ENCODE measurements at regions not wholly inside any gene's neighbourhood (a gene's known extent, or its start where the extent isn't known, plus 50 kb on each side); places are given as distances from the start of the nearest gene placed in this dataset.

DNA sequence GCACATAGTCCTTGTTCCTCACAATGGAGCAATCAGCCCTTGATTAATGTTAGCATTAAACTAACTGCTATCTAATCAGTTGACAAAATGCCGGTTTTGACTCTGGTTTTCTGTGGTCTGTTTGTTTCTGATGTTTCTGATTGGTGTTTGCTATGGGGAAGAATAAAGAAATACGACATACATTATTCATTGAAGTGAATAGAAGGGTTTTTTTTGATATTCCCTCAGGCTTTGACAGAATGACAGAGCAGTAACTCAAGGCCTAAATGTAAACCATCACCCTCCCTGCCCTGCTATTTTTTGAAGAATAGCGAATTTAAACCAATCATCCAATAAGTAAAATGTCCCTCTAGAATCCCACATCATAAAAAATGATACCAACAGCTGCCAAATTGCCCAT lies 65.5 kb upstream of the HS3ST1 start:
- CTCF ChIA-PET (ENCODE audit: low intra/inter-chr PET ratio), result no interaction called here
- DNase-seq (ENCODE audit: extremely low read depth in 1 of 4, low spot score in 3 of 4) (no peak), ATAC-seq (no peak), FAIRE-seq (no peak)
- POLR2A ChIA-PET, result no interaction called here
- Histone ChIP-seq H4K20me1 (replicated peaks; ENCODE audit: control insufficient read depth, insufficient read depth, low read length) (no peaks in the 10 kb centered on the region), H3K4me3 (no peak overlapping the region), H3K79me2 (ENCODE audit: control insufficient read depth, insufficient read depth, low read length) (no peaks in the 10 kb centered on the region), H3K9ac (ENCODE audit: insufficient read depth in 1 of 2, low read depth in 2 of 2, low read length in 2 of 2) (no peak overlapping the region), H3K27me3 (ENCODE audit: control insufficient read depth in 2 of 2, insufficient read depth in 2 of 2, low read length in 2 of 2) (no peaks in the 10 kb centered on the region), H3K9me1 (ENCODE audit: control insufficient read depth, insufficient read depth, low read length) (no peaks in the 10 kb centered on the region), H3K4me2 (ENCODE audit: insufficient read depth, low read length) (no peak overlapping the region), H3K27ac (ENCODE audit: extremely low read depth, low read depth, low read length) (no peak overlapping the region), H3K4me1 (replicated peaks in 1 of 2; ENCODE audit: control insufficient read depth in 2 of 2, insufficient read depth in 2 of 2, low read length in 2 of 2) (no peaks in the 10 kb centered on the region), H3K9me3 (replicated peaks; ENCODE audit: control insufficient read depth, insufficient read depth, low read depth, low read length) (no peaks in the 10 kb centered on the region), H3K36me3 (ENCODE audit: control insufficient read depth, insufficient read depth, low read length) (no peaks in the 10 kb centered on the region), H2AFZ (ENCODE audit: low read depth, low read length) (no peak overlapping the region)
- TF ChIP-seq, protein P1, sequence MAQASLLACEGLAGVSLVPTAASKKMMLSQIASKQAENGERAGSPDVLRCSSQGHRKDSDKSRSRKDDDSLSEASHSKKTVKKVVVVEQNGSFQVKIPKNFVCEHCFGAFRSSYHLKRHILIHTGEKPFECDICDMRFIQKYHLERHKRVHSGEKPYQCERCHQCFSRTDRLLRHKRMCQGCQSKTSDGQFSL (CRISPR knock-in tag; IDR thresholded peaks at IDR 0.05), result no peak
- TF ChIP-seq, protein P1 (tag; IDR thresholded peaks at IDR 0.05), result no peak
- no peak for TF ChIP-seq TAL1 (IDR thresholded peaks at IDR 0.05)
- no peak for TF ChIP-seq ZC3H11A (IDR thresholded peaks at IDR 0.05; ENCODE audit: low read depth, low read length)
- TF ChIP-seq RHOXF2B (CRISPR knock-in tag; conservative IDR thresholded peaks at IDR 0.05), result no peak
- TF ChIP-seq, protein P2, sequence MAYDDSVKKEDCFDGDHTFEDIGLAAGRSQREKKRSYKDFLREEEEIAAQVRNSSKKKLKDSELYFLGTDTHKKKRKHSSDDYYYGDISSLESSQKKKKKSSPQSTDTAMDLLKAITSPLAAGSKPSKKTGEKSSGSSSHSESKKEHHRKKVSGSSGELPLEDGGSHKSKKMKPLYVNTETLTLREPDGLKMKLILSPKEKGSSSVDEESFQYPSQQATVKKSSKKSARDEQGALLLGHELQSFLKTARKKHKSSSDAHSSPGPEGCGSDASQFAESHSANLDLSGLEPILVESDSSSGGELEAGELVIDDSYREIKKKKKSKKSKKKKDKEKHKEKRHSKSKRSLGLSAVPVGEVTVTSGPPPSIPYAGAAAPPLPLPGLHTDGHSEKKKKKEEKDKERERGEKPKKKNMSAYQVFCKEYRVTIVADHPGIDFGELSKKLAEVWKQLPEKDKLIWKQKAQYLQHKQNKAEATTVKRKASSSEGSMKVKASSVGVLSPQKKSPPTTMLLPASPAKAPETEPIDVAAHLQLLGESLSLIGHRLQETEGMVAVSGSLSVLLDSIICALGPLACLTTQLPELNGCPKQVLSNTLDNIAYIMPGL (CRISPR knock-in tag; IDR thresholded peaks at IDR 0.05), result no peak
- no peak for TF ChIP-seq SMARCA4 (IDR thresholded peaks at IDR 0.05)
- no peak for TF ChIP-seq ZNF717 (CRISPR knock-in tag; IDR thresholded peaks at IDR 0.05)
- TF ChIP-seq, protein P3, sequence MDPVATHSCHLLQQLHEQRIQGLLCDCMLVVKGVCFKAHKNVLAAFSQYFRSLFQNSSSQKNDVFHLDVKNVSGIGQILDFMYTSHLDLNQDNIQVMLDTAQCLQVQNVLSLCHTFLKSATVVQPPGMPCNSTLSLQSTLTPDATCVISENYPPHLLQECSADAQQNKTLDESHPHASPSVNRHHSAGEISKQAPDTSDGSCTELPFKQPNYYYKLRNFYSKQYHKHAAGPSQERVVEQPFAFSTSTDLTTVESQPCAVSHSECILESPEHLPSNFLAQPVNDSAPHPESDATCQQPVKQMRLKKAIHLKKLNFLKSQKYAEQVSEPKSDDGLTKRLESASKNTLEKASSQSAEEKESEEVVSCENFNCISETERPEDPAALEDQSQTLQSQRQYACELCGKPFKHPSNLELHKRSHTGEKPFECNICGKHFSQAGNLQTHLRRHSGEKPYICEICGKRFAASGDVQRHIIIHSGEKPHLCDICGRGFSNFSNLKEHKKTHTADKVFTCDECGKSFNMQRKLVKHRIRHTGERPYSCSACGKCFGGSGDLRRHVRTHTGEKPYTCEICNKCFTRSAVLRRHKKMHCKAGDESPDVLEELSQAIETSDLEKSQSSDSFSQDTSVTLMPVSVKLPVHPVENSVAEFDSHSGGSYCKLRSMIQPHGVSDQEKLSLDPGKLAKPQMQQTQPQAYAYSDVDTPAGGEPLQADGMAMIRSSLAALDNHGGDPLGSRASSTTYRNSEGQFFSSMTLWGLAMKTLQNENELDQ (CRISPR knock-in tag; IDR thresholded peaks at IDR 0.05; ENCODE audit: borderline replicate concordance), result no peak
- TF ChIP-seq, protein P4, sequence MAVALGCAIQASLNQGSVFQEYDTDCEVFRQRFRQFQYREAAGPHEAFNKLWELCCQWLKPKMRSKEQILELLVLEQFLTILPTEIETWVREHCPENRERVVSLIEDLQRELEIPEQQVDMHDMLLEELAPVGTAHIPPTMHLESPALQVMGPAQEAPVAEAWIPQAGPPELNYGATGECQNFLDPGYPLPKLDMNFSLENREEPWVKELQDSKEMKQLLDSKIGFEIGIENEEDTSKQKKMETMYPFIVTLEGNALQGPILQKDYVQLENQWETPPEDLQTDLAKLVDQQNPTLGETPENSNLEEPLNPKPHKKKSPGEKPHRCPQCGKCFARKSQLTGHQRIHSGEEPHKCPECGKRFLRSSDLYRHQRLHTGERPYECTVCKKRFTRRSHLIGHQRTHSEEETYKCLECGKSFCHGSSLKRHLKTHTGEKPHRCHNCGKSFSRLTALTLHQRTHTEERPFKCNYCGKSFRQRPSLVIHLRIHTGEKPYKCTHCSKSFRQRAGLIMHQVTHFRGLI (CRISPR knock-in tag; IDR thresholded peaks at IDR 0.05), result no peak
- TF ChIP-seq JUND (IDR thresholded peaks at IDR 0.05; ENCODE audit: borderline replicate concordance, low read depth, low read length), result no peak
- no peak for TF ChIP-seq JUND (tag; IDR thresholded peaks at IDR 0.05; ENCODE audit: borderline replicate concordance, low read depth, low read length)
- no peak for TF ChIP-seq BCOR (IDR thresholded peaks at IDR 0.05)
- no peak for TF ChIP-seq ZFPM2 (CRISPR knock-in tag; IDR thresholded peaks at IDR 0.05)
- no peak for TF ChIP-seq ZSCAN32 (CRISPR knock-in tag; IDR thresholded peaks at IDR 0.05)
- 0% methylated on average over 3 of the region's 3 CpGs for WGBS (ENCODE audit: insufficient coverage, low coverage, missing lambda C conversion rate)
- intact Hi-C loops (cut with micrococcal nuclease), result no loop called here
- in situ Hi-C loops (cut with MboI), result no loop called here
- BruUV-seq (replicated peaks), result no TSS peak

All from K562 (cell line).